ENCODE measurements at regions not wholly inside any gene's neighbourhood (a gene's known extent, or its start where the extent isn't known, plus 50 kb on each side); places are given as distances from the start of the nearest gene placed in this dataset.

DNA sequence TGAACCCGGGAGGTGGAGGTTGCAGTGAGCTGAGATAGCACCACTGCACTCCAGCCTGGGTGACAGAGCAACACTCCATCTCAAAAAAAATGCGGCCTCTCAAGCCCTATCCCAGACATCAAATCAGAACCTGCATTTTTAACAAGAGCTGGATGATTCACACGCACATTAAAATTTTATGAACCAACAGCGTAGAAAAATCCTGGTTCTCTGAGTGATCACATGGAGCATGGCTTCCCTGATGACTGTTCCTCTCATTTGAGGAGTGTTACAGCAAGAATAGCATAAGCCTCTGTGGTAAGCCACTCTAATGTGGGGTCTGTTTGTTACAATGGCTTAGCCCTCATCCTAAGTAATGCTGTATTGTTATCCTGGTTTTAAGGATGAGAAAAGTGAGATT is 163.6 kb downstream of the BRMS1L start:
- Histone ChIP-seq H3K27ac (ENCODE audit: insufficient read depth, low read depth, low read length) (no peak overlapping the region), H2AFZ (ENCODE audit: low read depth, low read length) (no peak overlapping the region), H3K27me3 (ENCODE audit: control insufficient read depth in 2 of 2, insufficient read depth in 2 of 2, low read length in 2 of 2) (no peaks in the 10 kb centered on the region), H3K4me1 (ENCODE audit: control insufficient read depth, extremely low read depth, insufficient read depth, low read length) (no peaks in the 10 kb centered on the region), H3K9me3 (replicated peaks; ENCODE audit: control insufficient read depth, insufficient read depth, low read length) (no peaks in the 10 kb centered on the region), H3K79me2 (ENCODE audit: control insufficient read depth, insufficient read depth, low read length) (no peaks in the 10 kb centered on the region), H3K36me3 (ENCODE audit: control insufficient read depth in 2 of 2, extremely low read depth in 1 of 2, insufficient read depth in 2 of 2, low read length in 2 of 2) (no peaks in the 10 kb centered on the region), H3K9me1 (replicated peaks; ENCODE audit: control insufficient read depth, extremely low read depth, insufficient read depth, low read length) (no peaks in the 10 kb centered on the region), H3K4me3 (replicated peaks in 1 of 3; ENCODE audit: insufficient read depth in 1 of 3, low read depth in 1 of 3, low read length in 3 of 3) (no peak overlapping the region), H3K9ac (replicated peaks; ENCODE audit: extremely low read depth, insufficient read depth, low read length) (no peak overlapping the region), H3K4me2 (ENCODE audit: insufficient read depth, low read length) (no peak overlapping the region), H4K20me1 (replicated peaks; ENCODE audit: control insufficient read depth, extremely low read depth, insufficient read depth, low read length) (no peaks in the 10 kb centered on the region)
- ChIA-PET CTCF (interaction anchor here (1.0 kb wide), 1 partner anchor 80 kb away, joined by 3 read pairs; no protein-coding TSS in a partner anchor), POLR2A (no interaction called here)
- no peak for FAIRE-seq
- BruUV-seq (replicated peaks), result no TSS peak
- TF ChIP-seq POLR2AphosphoS5 (IDR thresholded peaks at IDR 0.05; ENCODE audit: insufficient read depth, low read depth, low read length) (no peak), JUN (IDR thresholded peaks at IDR 0.05; ENCODE audit: borderline replicate concordance, insufficient read depth, insufficient read length, low read depth) (no peak), GATA2 (IDR thresholded peaks at IDR 0.05; ENCODE audit: insufficient read depth, insufficient read length, low read depth, low read length) (no peak), POLR2A (IDR thresholded peaks at IDR 0.05; ENCODE audit: low read depth, low read length) (no peak), EZH2 (IDR thresholded peaks at IDR 0.05; ENCODE audit: borderline replicate concordance, low read depth, low read length, severe bottlenecking) (no peak), FOS (IDR thresholded peaks at IDR 0.05; ENCODE audit: borderline replicate concordance, insufficient read depth, low read length) (no peak), MYC (IDR thresholded peaks at IDR 0.05; ENCODE audit: low read depth, low read length) (no peak)
- TF ChIP-seq, protein P1, sequence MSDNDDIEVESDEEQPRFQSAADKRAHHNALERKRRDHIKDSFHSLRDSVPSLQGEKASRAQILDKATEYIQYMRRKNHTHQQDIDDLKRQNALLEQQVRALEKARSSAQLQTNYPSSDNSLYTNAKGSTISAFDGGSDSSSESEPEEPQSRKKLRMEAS (IDR thresholded peaks at IDR 0.05; ENCODE audit: insufficient read depth, insufficient read length), result no peak
- TF ChIP-seq, protein P2, sequence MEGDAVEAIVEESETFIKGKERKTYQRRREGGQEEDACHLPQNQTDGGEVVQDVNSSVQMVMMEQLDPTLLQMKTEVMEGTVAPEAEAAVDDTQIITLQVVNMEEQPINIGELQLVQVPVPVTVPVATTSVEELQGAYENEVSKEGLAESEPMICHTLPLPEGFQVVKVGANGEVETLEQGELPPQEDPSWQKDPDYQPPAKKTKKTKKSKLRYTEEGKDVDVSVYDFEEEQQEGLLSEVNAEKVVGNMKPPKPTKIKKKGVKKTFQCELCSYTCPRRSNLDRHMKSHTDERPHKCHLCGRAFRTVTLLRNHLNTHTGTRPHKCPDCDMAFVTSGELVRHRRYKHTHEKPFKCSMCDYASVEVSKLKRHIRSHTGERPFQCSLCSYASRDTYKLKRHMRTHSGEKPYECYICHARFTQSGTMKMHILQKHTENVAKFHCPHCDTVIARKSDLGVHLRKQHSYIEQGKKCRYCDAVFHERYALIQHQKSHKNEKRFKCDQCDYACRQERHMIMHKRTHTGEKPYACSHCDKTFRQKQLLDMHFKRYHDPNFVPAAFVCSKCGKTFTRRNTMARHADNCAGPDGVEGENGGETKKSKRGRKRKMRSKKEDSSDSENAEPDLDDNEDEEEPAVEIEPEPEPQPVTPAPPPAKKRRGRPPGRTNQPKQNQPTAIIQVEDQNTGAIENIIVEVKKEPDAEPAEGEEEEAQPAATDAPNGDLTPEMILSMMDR (IDR thresholded peaks at IDR 0.05; ENCODE audit: extremely low read depth in 1 of 2, insufficient read depth in 1 of 2, low read depth in 1 of 2, low read length in 2 of 2), result no peak
- dilution Hi-C loops (cut with MboI; ENCODE audit: extremely low pct_ligation_motif_present, low sequenced_read_pairs) (no loop called here), intact Hi-C loops (cut with micrococcal nuclease) (no loop called here)
- no peak for DNase-seq (ENCODE audit: low read depth, low spot score)

Measured in endothelial cell of umbilical vein (primary cell).